ENCODE measurements at regions not wholly inside any gene's neighbourhood (a gene's known extent, or its start where the extent isn't known, plus 50 kb on each side); places are given as distances from the start of the nearest gene placed in this dataset.

DNA sequence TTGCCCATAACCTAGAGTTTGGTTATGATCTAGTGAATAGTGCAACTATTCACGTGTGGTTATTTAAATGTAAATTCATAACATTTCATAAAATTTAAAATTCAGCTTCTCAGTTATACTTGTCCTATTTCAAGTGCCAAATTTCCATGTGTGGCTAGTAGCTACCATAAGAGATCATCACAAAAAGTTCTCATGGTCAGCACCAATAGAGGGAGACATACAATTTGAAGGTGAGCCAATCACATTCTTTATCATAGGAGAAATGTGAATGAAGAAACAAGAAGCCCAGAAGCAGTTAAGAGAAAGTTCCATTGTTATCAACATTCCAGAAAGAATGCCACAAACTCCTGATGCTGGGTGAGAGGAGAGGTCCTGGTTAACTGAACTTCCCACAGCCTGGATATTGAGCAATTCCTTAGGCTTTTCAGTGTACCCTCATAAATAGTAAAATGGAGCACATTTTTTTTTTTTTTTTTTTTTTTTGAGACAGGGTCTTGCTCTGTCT lies 892.9 kb upstream of the USP15 start:
- Histone ChIP-seq H3K36me3 (ENCODE audit: control insufficient read depth in 1 of 2, insufficient read depth in 2 of 2, low read length in 2 of 2) (no peaks in the 10 kb centered on the region), H3K9me3 (ENCODE audit: control insufficient read depth in 1 of 2, insufficient read depth in 1 of 2, low read depth in 1 of 2, low read length in 2 of 2) (no peaks in the 10 kb centered on the region), H3K9me2 (ENCODE audit: insufficient read depth) (no peaks in the 10 kb centered on the region), H3K27me3 (ENCODE audit: insufficient read depth, low read length) (no peaks in the 10 kb centered on the region), H3K79me2 (ENCODE audit: insufficient read depth, low read length) (no peaks in the 10 kb centered on the region), H4K20me1 (ENCODE audit: insufficient read depth) (no peaks in the 10 kb centered on the region), H3K4me1 (ENCODE audit: control insufficient read depth in 1 of 2, insufficient read depth in 2 of 2, low read length in 2 of 2) (no peaks in the 10 kb centered on the region), H3K9ac (ENCODE audit: low read length) (no peak overlapping the region), H2AFZ (ENCODE audit: low read depth, low read length, poor library complexity, severe bottlenecking) (peak overlapping the region; percentile 60), H3K4me2 (ENCODE audit: low read length) (no peak overlapping the region), H3K4me3 (replicated peaks in 1 of 2; ENCODE audit: low read depth in 1 of 2, low read length in 2 of 2) (no peak overlapping the region), H3K27ac (ENCODE audit: low read depth, low read length) (no peak overlapping the region)
- TF ChIP-seq SP1 (IDR thresholded peaks at IDR 0.05; ENCODE audit: low read depth): no peak
- TF ChIP-seq, protein P1, sequence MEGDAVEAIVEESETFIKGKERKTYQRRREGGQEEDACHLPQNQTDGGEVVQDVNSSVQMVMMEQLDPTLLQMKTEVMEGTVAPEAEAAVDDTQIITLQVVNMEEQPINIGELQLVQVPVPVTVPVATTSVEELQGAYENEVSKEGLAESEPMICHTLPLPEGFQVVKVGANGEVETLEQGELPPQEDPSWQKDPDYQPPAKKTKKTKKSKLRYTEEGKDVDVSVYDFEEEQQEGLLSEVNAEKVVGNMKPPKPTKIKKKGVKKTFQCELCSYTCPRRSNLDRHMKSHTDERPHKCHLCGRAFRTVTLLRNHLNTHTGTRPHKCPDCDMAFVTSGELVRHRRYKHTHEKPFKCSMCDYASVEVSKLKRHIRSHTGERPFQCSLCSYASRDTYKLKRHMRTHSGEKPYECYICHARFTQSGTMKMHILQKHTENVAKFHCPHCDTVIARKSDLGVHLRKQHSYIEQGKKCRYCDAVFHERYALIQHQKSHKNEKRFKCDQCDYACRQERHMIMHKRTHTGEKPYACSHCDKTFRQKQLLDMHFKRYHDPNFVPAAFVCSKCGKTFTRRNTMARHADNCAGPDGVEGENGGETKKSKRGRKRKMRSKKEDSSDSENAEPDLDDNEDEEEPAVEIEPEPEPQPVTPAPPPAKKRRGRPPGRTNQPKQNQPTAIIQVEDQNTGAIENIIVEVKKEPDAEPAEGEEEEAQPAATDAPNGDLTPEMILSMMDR (IDR thresholded peaks at IDR 0.05 in 2 of 3, conservative IDR thresholded peaks at IDR 0.05 in 1 of 3; ENCODE audit: borderline replicate concordance in 1 of 3, insufficient read depth in 1 of 3, low read depth in 2 of 3, low read length in 2 of 3): peak in 1 of 3 experiments; percentile 10; a peak in 1 of 6 replicates
- no TSS peak for BruUV-seq (replicated peaks)
- ATAC-seq: peak; percentile 47; the same call in 1 of the 2 replicates
- no peak for DNase-seq (ENCODE audit: low read depth, low spot score)
- ChIA-PET POLR2A (no interaction called here), CTCF (no interaction called here), RAD21 (ENCODE audit: low non-redundant PET in 1 of 2, low total read pairs in 2 of 2, uncharacterized antibody in 2 of 2, unreplicated experiment in 2 of 2) (no interaction called here)
- intact Hi-C loops (cut with micrococcal nuclease): no loop called here

DNA sequence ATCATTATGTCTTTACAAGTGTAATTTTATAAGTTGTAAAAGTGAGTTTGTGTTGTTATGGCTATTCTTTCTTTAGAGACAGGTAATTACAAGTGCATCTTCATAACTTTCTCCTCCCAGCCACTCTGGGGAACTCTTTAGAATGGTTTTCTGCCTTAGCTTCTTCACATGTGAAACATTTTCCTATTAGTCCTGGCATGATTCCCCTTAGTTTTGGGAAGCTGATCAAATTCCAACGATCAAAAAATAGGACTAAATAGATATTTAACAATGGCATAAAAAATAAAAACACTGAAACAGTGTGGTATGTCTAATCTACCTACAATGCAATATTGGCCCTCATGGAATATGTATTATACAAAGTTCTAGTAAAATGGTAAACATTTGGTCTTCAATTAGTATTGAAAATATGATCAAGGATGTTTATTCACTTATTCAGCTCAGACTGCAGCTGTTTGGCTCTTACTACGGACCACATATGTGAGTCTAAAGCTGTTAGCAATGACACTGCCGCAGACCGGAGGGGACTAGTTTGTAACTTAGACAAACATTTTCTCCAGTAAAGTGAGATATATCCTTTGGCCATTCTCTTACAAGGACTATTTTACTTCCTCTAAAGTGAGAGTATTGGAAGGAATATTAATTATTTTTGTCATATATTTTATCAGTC lies 890.8 kb upstream of the USP15 start:
- no peak for ATAC-seq
- intact Hi-C loops (cut with micrococcal nuclease): no loop called here
- no TSS peak for BruUV-seq (replicated peaks)
- Histone ChIP-seq H3K4me1 (ENCODE audit: control insufficient read depth in 1 of 2, insufficient read depth in 2 of 2, low read length in 2 of 2) (no peaks in the 10 kb centered on the region), H3K27ac (ENCODE audit: low read depth, low read length) (no peak overlapping the region), H3K36me3 (ENCODE audit: control insufficient read depth in 1 of 2, insufficient read depth in 2 of 2, low read length in 2 of 2) (no peaks in the 10 kb centered on the region), H3K79me2 (ENCODE audit: insufficient read depth, low read length) (no peaks in the 10 kb centered on the region), H3K9me3 (ENCODE audit: control insufficient read depth in 1 of 2, insufficient read depth in 1 of 2, low read depth in 1 of 2, low read length in 2 of 2) (no peaks in the 10 kb centered on the region), H3K9ac (ENCODE audit: low read length) (no peak overlapping the region), H3K27me3 (ENCODE audit: insufficient read depth, low read length) (no peaks in the 10 kb centered on the region), H3K4me3 (replicated peaks in 1 of 2; ENCODE audit: low read depth in 1 of 2, low read length in 2 of 2) (no peak overlapping the region), H3K4me2 (ENCODE audit: low read length) (no peak overlapping the region), H4K20me1 (ENCODE audit: insufficient read depth) (no peaks in the 10 kb centered on the region), H3K9me2 (ENCODE audit: insufficient read depth) (no peaks in the 10 kb centered on the region), H2AFZ (ENCODE audit: low read depth, low read length, poor library complexity, severe bottlenecking) (no peak overlapping the region)
- DNase-seq (ENCODE audit: low read depth, low spot score): no peak
- ChIA-PET POLR2A (no interaction called here), RAD21 (ENCODE audit: low non-redundant PET in 1 of 2, low total read pairs in 2 of 2, uncharacterized antibody in 2 of 2, unreplicated experiment in 2 of 2) (no interaction called here), CTCF (no interaction called here)
- TF ChIP-seq CEBPB (IDR thresholded peaks at IDR 0.05; ENCODE audit: low read depth) (no peak), SRF (IDR thresholded peaks at IDR 0.05; ENCODE audit: low read depth) (no peak), JUND (IDR thresholded peaks at IDR 0.05) (no peak), ZFX (IDR thresholded peaks at IDR 0.05) (no peak), POLR2A (IDR thresholded peaks at IDR 0.05; ENCODE audit: borderline replicate concordance, extremely low read depth, insufficient read depth, insufficient read length) (no peak), POLR2AphosphoS5 (IDR thresholded peaks at IDR 0.05; ENCODE audit: low read depth, low read length) (no peak), ZNF274 (IDR thresholded peaks at IDR 0.05; ENCODE audit: low read depth, low read length) (no peak), YY1 (IDR thresholded peaks at IDR 0.05; ENCODE audit: extremely low read depth, insufficient replicate concordance, low read depth, low read length) (no peak), CBX3 (IDR thresholded peaks at IDR 0.05; ENCODE audit: low read depth) (no peak), RAD21 (IDR thresholded peaks at IDR 0.05; ENCODE audit: low read depth) (no peak), EZH2phosphoT487 (IDR thresholded peaks at IDR 0.05; ENCODE audit: borderline replicate concordance) (no peak), EGR1 (IDR thresholded peaks at IDR 0.05; ENCODE audit: low read depth) (no peak), SIN3A (IDR thresholded peaks at IDR 0.05; ENCODE audit: low read depth) (no peak), SP1 (IDR thresholded peaks at IDR 0.05; ENCODE audit: low read depth) (no peak), EZH2 (IDR thresholded peaks at IDR 0.05) (no peak), ELF1 (IDR thresholded peaks at IDR 0.05; ENCODE audit: borderline replicate concordance, low read depth) (no peak)
- TF ChIP-seq, protein P2, sequence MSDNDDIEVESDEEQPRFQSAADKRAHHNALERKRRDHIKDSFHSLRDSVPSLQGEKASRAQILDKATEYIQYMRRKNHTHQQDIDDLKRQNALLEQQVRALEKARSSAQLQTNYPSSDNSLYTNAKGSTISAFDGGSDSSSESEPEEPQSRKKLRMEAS (IDR thresholded peaks at IDR 0.05): no peak
- TF ChIP-seq, protein P1 (IDR thresholded peaks at IDR 0.05 in 2 of 3, conservative IDR thresholded peaks at IDR 0.05 in 1 of 3; ENCODE audit: borderline replicate concordance in 1 of 3, insufficient read depth in 1 of 3, low read depth in 2 of 3, low read length in 2 of 3): no peak
